A549 (cell line): ENCODE measurements at regions not wholly inside any gene's neighbourhood (a gene's known extent, or its start where the extent isn't known, plus 50 kb on each side); places are given as distances from the start of the nearest gene placed in this dataset.

Experiments
- ATAC-seq, 2 experiments: fragments of 200-7000 bp in 1 of 2; fragments of >200 bp in 1 of 2; cut with Nextera tagmentation in 1 of 2; cut with Tn5 transposase in 1 of 2; 3 replicates each; pipeline versions ENCODE4 v1.8.0 to v1.9.1; 2018 to 2020; ENCODE audit warnings: mild to moderate bottlenecking in 1 of 2, moderate library complexity in 1 of 2
- CTCF ChIA-PET: fragments of 300-600 bp; sonication (Branson Sonifier 250); formaldehyde crosslinking; extraction: SDS; loops from one replicate; lab custom pipeline; 2021; ENCODE audit warnings: antibody characterized with exemption, inconsistent platforms; lab: Yijun Ruan, JAX
- POLR2A ChIA-PET: fragments of 350-600 bp; formaldehyde crosslinking; extraction: SDS; loops from one replicate; lab custom pipeline; 2021; ENCODE audit warnings: antibody characterized with exemption, inconsistent platforms; lab: Yijun Ruan, JAX
- DNase-seq, 2 experiments: peaks; one replicate each; pipeline versions ENCODE4 v3.0.0 to v3.0.0-alpha.2; 2011 to 2016; ENCODE audit warnings: low read depth in 1 of 2, low spot score in 1 of 2
- FAIRE-seq: peaks from 2 replicates; lab custom pipeline; 2011; peaks lifted over from hg19 to GRCh38; lab: Jason Lieb, UNC
- H3K27ac ChIP-seq, 2 experiments: fragments of >200 bp; sonication (Bioruptor Twin); formaldehyde crosslinking; 3 replicates each; pipeline ENCODE4 v1.5.1; 2016 to 2017
- H3K4me1 ChIP-seq: fragments of >200 bp; sonication (Bioruptor Twin); formaldehyde crosslinking; 3 replicates; pipeline ENCODE4 v1.6.1; 2016
- H3K4me2 ChIP-seq: fragments of >200 bp; sonication (Bioruptor Twin); formaldehyde crosslinking; 3 replicates; pipeline ENCODE4 v1.6.1; 2016
- H3K4me3 ChIP-seq: fragments of >200 bp; sonication (Bioruptor Twin); formaldehyde crosslinking; 3 replicates; pipeline ENCODE4 v1.5.1; 2016
- H3K9me3 ChIP-seq: fragments of >200 bp; sonication (Bioruptor Twin); formaldehyde crosslinking; 3 replicates; pipeline ENCODE4 v1.6.1; 2016
- ATOH8 ChIP-seq: fragments of 250-450 bp; sonication (Bioruptor Pico); IDR thresholded peaks from 2 replicates; pipeline ENCODE4 v1.5.0; 2020; ENCODE audit warnings: low read depth, mild to moderate bottlenecking, moderate library complexity
- BCL3 ChIP-seq: fragments of >200 bp; sonication (Bioruptor Twin); formaldehyde crosslinking; IDR thresholded peaks from 3 replicates; pipeline ENCODE4 v1.6.1; 2016
- BHLHE40 ChIP-seq: IDR thresholded peaks from 2 replicates; pipeline ENCODE4 v1.6.1; 2012; ENCODE audit warnings: low read depth, low read length, inconsistent platforms
- CBX8 ChIP-seq: fragments of 200-600 bp; sonication (generic); IDR thresholded peaks from 2 replicates; pipeline ENCODE4 v1.6.1; 2016
- CTCF ChIP-seq: fragments of >200 bp; sonication (Bioruptor Twin); formaldehyde crosslinking; IDR thresholded peaks from 3 replicates; pipeline ENCODE4 v1.5.1; 2016
- FOXS1 ChIP-seq: fragments of 250-450 bp; sonication (Bioruptor Pico); IDR thresholded peaks from 2 replicates; pipeline ENCODE4 v1.5.0; 2020; ENCODE audit warnings: mild to moderate bottlenecking, moderate library complexity
- HES2 ChIP-seq: fragments of >200 bp; sonication (Bioruptor Twin); formaldehyde crosslinking; IDR thresholded peaks from 2 replicates; pipeline ENCODE4 v1.6.1; 2016
- HEYL ChIP-seq: fragments of 250-450 bp; sonication (Bioruptor Pico); IDR thresholded peaks from 2 replicates; pipeline ENCODE4 v1.8.0; 2021; ENCODE audit warnings: mild to moderate bottlenecking, moderate library complexity
- JUNB ChIP-seq: fragments of >200 bp; sonication (Bioruptor Twin); formaldehyde crosslinking; IDR thresholded peaks from 2 replicates; pipeline ENCODE4 v1.6.1; 2016
- KDM1A ChIP-seq: fragments of 200-600 bp; sonication (generic); IDR thresholded peaks from 2 replicates; pipeline ENCODE4 v1.6.1; 2016; ENCODE audit warnings: low read depth, mild to moderate bottlenecking
- KDM5A ChIP-seq: fragments of 200-600 bp; sonication (generic); IDR thresholded peaks from 2 replicates; pipeline ENCODE4 v1.6.1; 2016; ENCODE audit warnings: antibody characterized with exemption, mild to moderate bottlenecking
- MAFK ChIP-seq: fragments of 450-650 bp; IDR thresholded peaks from 2 replicates; pipeline ENCODE4 v1.6.1; 2014; ENCODE audit not compliant: partially characterized antibody
- MAZ ChIP-seq: fragments of 150-350 bp; IDR thresholded peaks from 2 replicates; pipeline ENCODE4 v1.6.1; 2014; ENCODE audit warnings: antibody characterized with exemption, low read depth, low read length, borderline replicate concordance
- NR3C1 ChIP-seq: fragments of >200 bp; sonication (Bioruptor Twin); formaldehyde crosslinking; IDR thresholded peaks from 3 replicates; pipeline ENCODE4 v1.6.1; 2017
- PHF8 ChIP-seq: fragments of 200-600 bp; sonication (generic); IDR thresholded peaks from 2 replicates; pipeline ENCODE4 v1.6.1; 2016; ENCODE audit warnings: low read depth, mild to moderate bottlenecking, antibody characterized with exemption, moderate library complexity, borderline replicate concordance
- POLR2A ChIP-seq: IDR thresholded peaks from 2 replicates; pipeline ENCODE4 v1.6.1; 2012; ENCODE audit warnings: mild to moderate bottlenecking, low read length
- POLR2AphosphoS2 ChIP-seq: conservative IDR thresholded peaks from 2 replicates; pipeline ENCODE4 v1.6.1; 2012; ENCODE audit warnings: low read length, improper control_type of control experiment, inconsistent platforms
- RARB ChIP-seq: fragments of 250-450 bp; sonication (Bioruptor Pico); IDR thresholded peaks from 2 replicates; pipeline ENCODE4 v1.8.0; 2021; ENCODE audit warnings: mild to moderate bottlenecking, moderate library complexity
- RCOR1 ChIP-seq: fragments of 150-350 bp; IDR thresholded peaks from 2 replicates; pipeline ENCODE4 v1.6.1; 2014; ENCODE audit warnings: antibody characterized with exemption, low read length, low read depth
- REST ChIP-seq: fragments of 200-600 bp; sonication (generic); IDR thresholded peaks from 2 replicates; pipeline ENCODE4 v1.6.1; 2016; ENCODE audit warnings: antibody characterized with exemption, mild to moderate bottlenecking, moderate library complexity
- RFX5 ChIP-seq: fragments of 450-650 bp; IDR thresholded peaks from 2 replicates; pipeline ENCODE4 v1.7.1; 2014; ENCODE audit warnings: antibody characterized with exemption, mild to moderate bottlenecking, moderate library complexity
- SMC3 ChIP-seq: fragments of >200 bp; sonication (Bioruptor Twin); formaldehyde crosslinking; IDR thresholded peaks from 3 replicates; pipeline ENCODE4 v1.6.1; 2018; ENCODE audit warnings: inconsistent platforms
- TFCP2L1 ChIP-seq: fragments of 250-450 bp; sonication (Bioruptor Pico); IDR thresholded peaks from 2 replicates; pipeline ENCODE4 v1.5.0; 2021; ENCODE audit warnings: mild to moderate bottlenecking
- ZC3H11A ChIP-seq: fragments of 450-650 bp; IDR thresholded peaks from 2 replicates; pipeline ENCODE4 v1.6.1; 2014; ENCODE audit warnings: antibody characterized with exemption, mild to moderate bottlenecking
- ZFP36 ChIP-seq: fragments of 450-650 bp; IDR thresholded peaks from 2 replicates; pipeline ENCODE4 v1.6.1; 2014; ENCODE audit warnings: borderline replicate concordance; ENCODE audit not compliant: partially characterized antibody
- ZSCAN20 ChIP-seq: fragments of 250-450 bp; sonication (Bioruptor Pico); IDR thresholded peaks from 2 replicates; pipeline ENCODE4 v1.8.0; 2022; ENCODE audit warnings: mild to moderate bottlenecking, moderate library complexity
- WGBS: methylation state at CpG from one replicate; pipeline ENCODE4 v1.1.6; 2017; ENCODE audit errors: missing lambda C conversion rate; 5-methylcytosine and 5-hydroxymethylcytosine counted together

- ATAC-seq (no peak), DNase-seq (no peak), FAIRE-seq (no peak)
- no peak overlapping the region for H3K4me2 ChIP-seq
- no peak for TF ChIP-seq TFCP2L1
- TF ChIP-seq POLR2A, result no peak
- TF ChIP-seq RARB (CRISPR knock-in tag), result no peak
- TF ChIP-seq PHF8, result no peak
- TF ChIP-seq POLR2AphosphoS2, result no peak
- no peak for TF ChIP-seq NR3C1
- no peak for TF ChIP-seq HES2
- TF ChIP-seq RFX5, result no peak
- no peak for TF ChIP-seq CTCF
- no peak for TF ChIP-seq ZSCAN20 (CRISPR knock-in tag)
- no peak for TF ChIP-seq RCOR1
- TF ChIP-seq JUNB, result no peak
- TF ChIP-seq KDM5A, result no peak
- no peak for TF ChIP-seq MAZ
- TF ChIP-seq KDM1A, result no peak
- TF ChIP-seq ZC3H11A, result no peak
- no peak for TF ChIP-seq BCL3
- no peak for TF ChIP-seq CBX8
- H3K27ac ChIP-seq, result no peak overlapping the region
- peaks cover 23% of the 10 kb centered on the region; the same call in 2 of the 3 replicates for H3K9me3 ChIP-seq
- ChIA-PET CTCF (interaction anchor here (0.9 kb wide), 1 partner anchor 20 kb away, joined by 3 read pairs; no protein-coding TSS in a partner anchor), POLR2A (no interaction called here)
- no peaks in the 10 kb centered on the region for H3K4me1 ChIP-seq
- no peak overlapping the region for H3K4me3 ChIP-seq
- 6% methylated on average over 3 of the region's 3 CpGs for WGBS
These were observed 111.9 kb upstream of the REG3A start for GRCh38 chr2:79271456-79271855.

DNA sequence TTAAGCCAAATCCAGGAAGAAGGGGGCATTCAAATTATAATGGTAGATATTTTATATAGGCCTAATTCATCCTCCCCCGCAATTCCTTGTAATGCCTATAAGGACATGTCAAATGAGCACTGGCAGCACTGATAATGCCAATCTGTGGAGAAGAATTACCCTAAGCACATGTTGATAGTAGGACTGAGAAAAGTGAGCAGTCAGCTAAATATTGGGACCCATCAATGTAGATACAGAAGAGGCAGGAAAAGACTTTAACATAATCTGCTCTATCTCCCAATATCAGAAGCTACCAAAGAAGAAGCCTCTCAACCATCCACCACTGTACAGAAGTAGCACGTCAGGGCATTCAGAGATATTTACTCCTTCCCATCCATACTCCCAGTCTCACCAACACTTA, 101.3 kb upstream of the REG3A start:
- TF ChIP-seq RCOR1 (no peak), MAFK (peak; percentile 42)
- DNase-seq (no peak), FAIRE-seq (no peak), ATAC-seq (no peak)
- no peaks in the 10 kb centered on the region for H3K9me3 ChIP-seq
- no peaks in the 10 kb centered on the region for H3K4me1 ChIP-seq
- 7% methylated on average over 2 of the region's 2 CpGs for WGBS
- no peak overlapping the region for H3K4me3 ChIP-seq
- no peak overlapping the region for H3K27ac ChIP-seq
- POLR2A ChIA-PET, result no interaction called here
- no peak overlapping the region for H3K4me2 ChIP-seq
- CTCF ChIA-PET, result no interaction called here

GRCh38 chr2:79259959-79260358, 100.4 kb upstream of the REG3A start:
- DNase-seq (no peak), FAIRE-seq (no peak), ATAC-seq (no peak)
- Histone ChIP-seq H3K4me3 (no peak overlapping the region), H3K27ac (no peak overlapping the region), H3K9me3 (no peaks in the 10 kb centered on the region), H3K4me2 (no peak overlapping the region), H3K4me1 (no peaks in the 10 kb centered on the region)
- ChIA-PET POLR2A (no interaction called here), CTCF (no interaction called here)
- 0% methylated on average over 1 of the region's 1 CpG for WGBS
- TF ChIP-seq TFCP2L1, result no peak
- no peak for TF ChIP-seq FOXS1 (CRISPR knock-in tag)
- TF ChIP-seq CBX8, result no peak
- TF ChIP-seq HEYL, result no peak

- ChIA-PET CTCF (no interaction called here), POLR2A (no interaction called here)
- Histone ChIP-seq H3K4me2 (no peak overlapping the region), H3K27ac (no peak overlapping the region), H3K4me3 (no peak overlapping the region), H3K9me3 (no peaks in the 10 kb centered on the region), H3K4me1 (no peaks in the 10 kb centered on the region)
- DNase-seq, result no peak
- FAIRE-seq, result no peak
- 4% methylated on average over 3 of the region's 3 CpGs for WGBS
- no peak for ATAC-seq
- TF ChIP-seq ZSCAN20 (CRISPR knock-in tag) (no peak), ZFP36 (no peak), ATOH8 (no peak), REST (no peak), BHLHE40 (no peak), SMC3 (no peak), RCOR1 (no peak)
These were observed 99.7 kb upstream of the REG3A start for GRCh38 chr2:79259296-79259695.
